HCT116 (cell line): ENCODE measurements at regions not wholly inside any gene's neighbourhood (a gene's known extent, or its start where the extent isn't known, plus 50 kb on each side); places are given as distances from the start of the nearest gene placed in this dataset.

Experiments used
- ATAC-seq: fragments of 200-7000 bp; cut with Tn5 transposase; 2 replicates; pipeline ENCODE4 v1.9.1; 2020; ENCODE audit warnings: mild to moderate bottlenecking, moderate library complexity
- BruUV-seq: library from RNA; stranded (reverse); fragments of 400-500 nt; replicated peaks from 2 replicates; lab custom pipeline; 2021; lab: Mats Ljungman, UMichigan
- CTCF ChIA-PET: fragments of 300-600 bp; sonication (Branson Sonifier 250); formaldehyde crosslinking; loops from one replicate; lab custom pipeline; 2021; ENCODE audit warnings: antibody characterized with exemption; lab: Charles Lee
- POLR2A ChIA-PET: fragments of 300-600, 350-600 bp; sonication (Branson Sonifier 250); formaldehyde crosslinking; loops from one replicate; lab custom pipeline; 2021; ENCODE audit warnings: antibody characterized with exemption; lab: Charles Lee
- RAD21 ChIA-PET, 2 experiments: fragments of 300-600 bp; sonication (Branson Sonifier 250); formaldehyde crosslinking; loops; one replicate each; lab custom pipeline; 2023; ENCODE audit warnings: low total read pairs in 2 of 2; ENCODE audit not compliant: uncharacterized antibody in 2 of 2, unreplicated experiment in 2 of 2, low non-redundant PET in 1 of 2; lab: Charles Lee
- DNase-seq: peaks from one replicate; pipeline ENCODE4 v3.0.0-alpha.2; 2010; ENCODE audit warnings: low read depth, low spot score
- H2AFZ ChIP-seq: fragments of 200-600 bp; shearing (Covaris generic), sonication (generic); 2 replicates; pipeline ENCODE4 v1.6.1; 2017; ENCODE audit warnings: low read depth, mixed run types, mixed read lengths, antibody characterized with exemption, low read length; ENCODE audit not compliant: poor library complexity, severe bottlenecking
- H3K27ac ChIP-seq: 2 replicates; pipeline ENCODE4 v1.5.1; 2012; ENCODE audit warnings: low read depth, low read length
- H3K27me3 ChIP-seq: fragments of 200-600 bp; sonication (generic); 2 replicates; pipeline ENCODE4 v1.6.1; 2016; ENCODE audit warnings: mixed run types, low read length, mixed read lengths; ENCODE audit not compliant: insufficient read depth
- H3K36me3 ChIP-seq, 2 experiments: fragments of 200-500 bp in 1 of 2; fragments of 200-600 bp in 1 of 2; sonication (Bioruptor generic) in 1 of 2; sonication (generic) in 1 of 2; 2 replicates each; pipeline versions ENCODE4 v1.5.1 to v1.6.1; 2014 to 2016; ENCODE audit warnings: low read length in 2 of 2, inconsistent platforms in 1 of 2, mixed read lengths in 1 of 2, mixed run types in 1 of 2; ENCODE audit not compliant: insufficient read depth in 2 of 2, control insufficient read depth in 1 of 2
- H3K4me1 ChIP-seq, 2 experiments: fragments of 200-600 bp in 1 of 2; sonication (generic) in 1 of 2; 2 replicates each; pipeline versions ENCODE4 v1.5.1 to v1.6.1; 2012 to 2017; ENCODE audit warnings: low read length in 2 of 2, inconsistent platforms in 1 of 2, mild to moderate bottlenecking in 1 of 2, mixed read lengths in 1 of 2, mixed run types in 1 of 2, moderate library complexity in 1 of 2; ENCODE audit not compliant: insufficient read depth in 2 of 2, control insufficient read depth in 1 of 2
- H3K4me2 ChIP-seq: fragments of 200-600 bp; sonication (generic); 2 replicates; pipeline ENCODE4 v1.6.1; 2017; ENCODE audit warnings: mixed run types, low read length, mixed read lengths
- H3K4me3 ChIP-seq, 2 experiments: fragments of 200-600 bp in 1 of 2; sonication (generic) in 1 of 2; replicated peaks in 1 of 2; 2 replicates each; pipeline ENCODE4 v1.5.1; 2011 to 2016; ENCODE audit warnings: low read length in 2 of 2, control low read depth in 1 of 2, low read depth in 1 of 2, mild to moderate bottlenecking in 1 of 2, mixed read lengths in 1 of 2, mixed run types in 1 of 2
- H3K79me2 ChIP-seq: fragments of 200-600 bp; sonication (generic); 2 replicates; pipeline ENCODE4 v1.6.1; 2017; ENCODE audit warnings: mild to moderate bottlenecking, mixed run types, low read length, moderate library complexity, mixed read lengths; ENCODE audit not compliant: insufficient read depth
- H3K9ac ChIP-seq: fragments of 200-600 bp; sonication (generic); 2 replicates; pipeline ENCODE4 v1.6.1; 2016; ENCODE audit warnings: low read length, mixed read lengths
- H3K9me2 ChIP-seq: fragments of 200-600 bp; sonication (generic), shearing (Covaris generic); 2 replicates; pipeline ENCODE4 v1.6.1; 2017; ENCODE audit warnings: mixed run types, mild to moderate bottlenecking, moderate library complexity; ENCODE audit not compliant: insufficient read depth
- H3K9me3 ChIP-seq, 2 experiments: fragments of 200-500 bp in 1 of 2; fragments of 200-600 bp in 1 of 2; sonication (Bioruptor generic) in 1 of 2; sonication (generic) in 1 of 2; 2 replicates each; pipeline ENCODE4 v1.6.1; 2014 to 2017; ENCODE audit warnings: low read length in 2 of 2, mixed read lengths in 2 of 2, inconsistent platforms in 1 of 2, low read depth in 1 of 2, mild to moderate bottlenecking in 1 of 2, mixed run types in 1 of 2, moderate library complexity in 1 of 2; ENCODE audit not compliant: control insufficient read depth in 1 of 2, insufficient read depth in 1 of 2
- H4K20me1 ChIP-seq: fragments of 200-600 bp; sonication (generic), shearing (Covaris generic); 2 replicates; pipeline ENCODE4 v1.6.1; 2017; ENCODE audit warnings: mixed run types, mild to moderate bottlenecking, moderate library complexity; ENCODE audit not compliant: insufficient read depth
- CBX3 ChIP-seq: IDR thresholded peaks from 2 replicates; pipeline ENCODE4 v1.6.1; 2012; ENCODE audit warnings: low read depth
- CEBPB ChIP-seq: IDR thresholded peaks from 2 replicates; pipeline ENCODE4 v1.6.1; 2012; ENCODE audit warnings: low read depth
- CTCF ChIP-seq, 3 experiments: fragments of 200-600 bp in 1 of 3; sonication (generic) in 1 of 3; IDR thresholded peaks in 2 of 3; conservative IDR thresholded peaks in 1 of 3; 2 replicates each; pipeline ENCODE4 v1.5.1; 2012 to 2017; ENCODE audit warnings: low read depth in 2 of 3, low read length in 2 of 3, antibody characterized with exemption in 1 of 3, borderline replicate concordance in 1 of 3, control low read depth in 1 of 3, mild to moderate bottlenecking in 1 of 3, mixed read lengths in 1 of 3, mixed run types in 1 of 3, moderate library complexity in 1 of 3; ENCODE audit not compliant: insufficient read depth in 1 of 3
- ELF1 ChIP-seq: IDR thresholded peaks from 2 replicates; pipeline ENCODE4 v1.6.1; 2012; ENCODE audit warnings: low read depth, borderline replicate concordance
- EZH2phosphoT487 ChIP-seq: fragments of 200-600 bp; IDR thresholded peaks from 2 replicates; pipeline ENCODE4 v1.6.1; 2018; ENCODE audit warnings: antibody characterized with exemption, borderline replicate concordance
- FOSL1 ChIP-seq: IDR thresholded peaks from 2 replicates; pipeline ENCODE4 v1.6.1; 2012; ENCODE audit warnings: low read depth
- JUND ChIP-seq: IDR thresholded peaks from 2 replicates; pipeline ENCODE4 v1.6.1; 2012
- MAX ChIP-seq: IDR thresholded peaks from 2 replicates; pipeline ENCODE4 v1.6.1; 2012
- POLR2A ChIP-seq: IDR thresholded peaks from 2 replicates; pipeline ENCODE4 v1.7.0; 2011; ENCODE audit warnings: borderline replicate concordance; ENCODE audit not compliant: insufficient read depth, insufficient read length; ENCODE audit errors: extremely low read depth
- POLR2AphosphoS5 ChIP-seq: IDR thresholded peaks from 2 replicates; pipeline ENCODE4 v1.6.1; 2011; ENCODE audit warnings: mild to moderate bottlenecking, low read depth, low read length, moderate library complexity
- RAD21 ChIP-seq: IDR thresholded peaks from 2 replicates; pipeline ENCODE4 v1.6.1; 2012; ENCODE audit warnings: low read depth, mild to moderate bottlenecking
- SIN3A ChIP-seq: IDR thresholded peaks from 2 replicates; pipeline ENCODE4 v1.6.1; 2012; ENCODE audit warnings: low read depth
- SP1 ChIP-seq: IDR thresholded peaks from 2 replicates; pipeline ENCODE4 v1.6.1; 2012; ENCODE audit warnings: low read depth
- SRF ChIP-seq: IDR thresholded peaks from 2 replicates; pipeline ENCODE4 v1.6.1; 2012; ENCODE audit warnings: low read depth
- TCF7L2 ChIP-seq: IDR thresholded peaks from 2 replicates; pipeline ENCODE4 v1.7.0; 2011; ENCODE audit warnings: borderline replicate concordance, inconsistent platforms; ENCODE audit not compliant: insufficient read depth, insufficient read length; ENCODE audit errors: extremely low read depth
- YY1 ChIP-seq: IDR thresholded peaks from 2 replicates; pipeline ENCODE4 v1.6.1; 2011; ENCODE audit warnings: low read length, low read depth, moderate library complexity, mild to moderate bottlenecking; ENCODE audit not compliant: insufficient replicate concordance; ENCODE audit errors: extremely low read depth
- ZBTB33 ChIP-seq: IDR thresholded peaks from 2 replicates; pipeline ENCODE4 v1.6.1; 2011; ENCODE audit warnings: mild to moderate bottlenecking, low read length, moderate library complexity; ENCODE audit not compliant: insufficient replicate concordance; ENCODE audit errors: extremely low read depth
- ZFX ChIP-seq: fragments of 450-650 bp; IDR thresholded peaks from 2 replicates; pipeline ENCODE4 v1.6.1; 2017
- ZNF274 ChIP-seq: fragments of 200-500 bp; sonication (Bioruptor generic); IDR thresholded peaks from 2 replicates; pipeline ENCODE4 v1.6.1; 2014; ENCODE audit warnings: mild to moderate bottlenecking, low read depth, low read length, inconsistent platforms
- intact Hi-C: fragments of 100-400 bp; cut with micrococcal nuclease; formaldehyde crosslinking; loops from 2 replicates; pipeline ENCODE4 v1.10.0; 2022
- TF ChIP-seq, protein P1 (sequence below): IDR thresholded peaks from 2 replicates; pipeline ENCODE4 v1.6.1; 2012; ENCODE audit warnings: low read depth

GRCh38 chr5:175374166-175374875 lies 69.7 kb downstream of the DRD1 start:
- DNase-seq, result no peak
- TF ChIP-seq SIN3A (no peak), JUND (no peak), TCF7L2 (no peak), ELF1 (no peak), FOSL1 (no peak), POLR2A (no peak), EZH2phosphoT487 (no peak), CTCF (IDR thresholded peaks at IDR 0.05 in 2 of 3, conservative IDR thresholded peaks at IDR 0.05 in 1 of 3; ENCODE audit: borderline replicate concordance in 1 of 3, insufficient read depth in 1 of 3, low read depth in 2 of 3, low read length in 2 of 3) (no peak), CEBPB (no peak), YY1 (no peak), MAX (no peak), RAD21 (no peak), POLR2AphosphoS5 (no peak), ZFX (no peak), ZBTB33 (no peak), CBX3 (no peak), ZNF274 (no peak), SRF (no peak), SP1 (no peak)
- TF ChIP-seq, protein P1, sequence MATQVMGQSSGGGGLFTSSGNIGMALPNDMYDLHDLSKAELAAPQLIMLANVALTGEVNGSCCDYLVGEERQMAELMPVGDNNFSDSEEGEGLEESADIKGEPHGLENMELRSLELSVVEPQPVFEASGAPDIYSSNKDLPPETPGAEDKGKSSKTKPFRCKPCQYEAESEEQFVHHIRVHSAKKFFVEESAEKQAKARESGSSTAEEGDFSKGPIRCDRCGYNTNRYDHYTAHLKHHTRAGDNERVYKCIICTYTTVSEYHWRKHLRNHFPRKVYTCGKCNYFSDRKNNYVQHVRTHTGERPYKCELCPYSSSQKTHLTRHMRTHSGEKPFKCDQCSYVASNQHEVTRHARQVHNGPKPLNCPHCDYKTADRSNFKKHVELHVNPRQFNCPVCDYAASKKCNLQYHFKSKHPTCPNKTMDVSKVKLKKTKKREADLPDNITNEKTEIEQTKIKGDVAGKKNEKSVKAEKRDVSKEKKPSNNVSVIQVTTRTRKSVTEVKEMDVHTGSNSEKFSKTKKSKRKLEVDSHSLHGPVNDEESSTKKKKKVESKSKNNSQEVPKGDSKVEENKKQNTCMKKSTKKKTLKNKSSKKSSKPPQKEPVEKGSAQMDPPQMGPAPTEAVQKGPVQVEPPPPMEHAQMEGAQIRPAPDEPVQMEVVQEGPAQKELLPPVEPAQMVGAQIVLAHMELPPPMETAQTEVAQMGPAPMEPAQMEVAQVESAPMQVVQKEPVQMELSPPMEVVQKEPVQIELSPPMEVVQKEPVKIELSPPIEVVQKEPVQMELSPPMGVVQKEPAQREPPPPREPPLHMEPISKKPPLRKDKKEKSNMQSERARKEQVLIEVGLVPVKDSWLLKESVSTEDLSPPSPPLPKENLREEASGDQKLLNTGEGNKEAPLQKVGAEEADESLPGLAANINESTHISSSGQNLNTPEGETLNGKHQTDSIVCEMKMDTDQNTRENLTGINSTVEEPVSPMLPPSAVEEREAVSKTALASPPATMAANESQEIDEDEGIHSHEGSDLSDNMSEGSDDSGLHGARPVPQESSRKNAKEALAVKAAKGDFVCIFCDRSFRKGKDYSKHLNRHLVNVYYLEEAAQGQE, result no peak
- H3K9ac ChIP-seq, result no peak overlapping the region
- RAD21 ChIA-PET, result no interaction called here
- POLR2A ChIA-PET, result no interaction called here
- no peak overlapping the region for H3K4me3 ChIP-seq
- H3K9me2 ChIP-seq, result no peaks in the 10 kb centered on the region
- BruUV-seq, result no TSS peak
- no peaks in the 10 kb centered on the region for H4K20me1 ChIP-seq
- no peak for ATAC-seq
- no peak overlapping the region for H3K4me2 ChIP-seq
- H3K9me3 ChIP-seq, result no peaks in the 10 kb centered on the region
- H3K36me3 ChIP-seq, result no peaks in the 10 kb centered on the region
- intact Hi-C loops, result no loop called here
- H2AFZ ChIP-seq, result no peak overlapping the region
- no peak overlapping the region for H3K27ac ChIP-seq
- no peaks in the 10 kb centered on the region for H3K27me3 ChIP-seq
- CTCF ChIA-PET, result no interaction called here
- peaks cover 21 to 24% of the 10 kb centered on the region in 2 experiments for H3K4me1 ChIP-seq
- H3K79me2 ChIP-seq, result no peaks in the 10 kb centered on the region
